Ovary (tissue), 7 donors: ENCODE measurements at regions not wholly inside any gene's neighbourhood (a gene's known extent, or its start where the extent isn't known, plus 50 kb on each side); places are given as distances from the start of the nearest gene placed in this dataset.

Experiments used
- DNase-seq, 5 donors: peaks; one replicate each; pipeline ENCODE4 v3.0.0-alpha.2; 2019 to 2020
- H3K27ac ChIP-seq, 2 donors: fragments of 200-600 bp; one replicate each; pipeline versions ENCODE4 v1.5.1 to v1.8.0; 2019 to 2022
- H3K27me3 ChIP-seq: fragments of 200-600 bp; one replicate; pipeline ENCODE4 v1.8.0; 2022
- H3K36me3 ChIP-seq: fragments of 200-600 bp; sonication (generic); one replicate; pipeline ENCODE4 v1.5.1; 2019
- H3K4me1 ChIP-seq: one replicate; pipeline ENCODE4 v1.8.1; 2013; ENCODE audit warnings: mild to moderate bottlenecking, moderate library complexity; ENCODE audit not compliant: insufficient read depth
- H3K4me3 ChIP-seq: fragments of 200-600 bp; sonication (generic); one replicate; pipeline ENCODE4 v1.5.1; 2017
- H3K9me3 ChIP-seq, 2 donors: fragments of 200-600 bp in 1 of 2; sonication (generic) in 1 of 2; one replicate each; pipeline versions ENCODE4 v1.5.1 to v1.8.1; 2013 to 2019; ENCODE audit warnings: mild to moderate bottlenecking in 1 of 2, moderate library complexity in 1 of 2
- EP300 ChIP-seq: sonication (generic); formaldehyde crosslinking; IDR thresholded peaks from one replicate; pipeline ENCODE4 v1.6.1; 2017; ENCODE audit warnings: antibody characterized with exemption
- POLR2A ChIP-seq: fragments of 450-650 bp; IDR thresholded peaks from one replicate; pipeline ENCODE4 v1.6.1; 2017; ENCODE audit warnings: antibody characterized with exemption, mild to moderate bottlenecking, moderate library complexity
- WGBS, 3 donors: extraction: QIAGEN DNeasy Blood & Tissue Kit in 1 of 3; methylation state at CpG; one replicate each; pipeline versions ENCODE4 v1.1.5 to v1.1.7; 2013 to 2017; 5-methylcytosine and 5-hydroxymethylcytosine counted together
- intact Hi-C, 4 donors: fragments of 100-400 bp; cut with DNase I; formaldehyde crosslinking; loops; one replicate each; pipeline versions ENCODE4 v1.11.0 to v1.15.1; 2022 to 2023
- TF ChIP-seq, protein P1 (sequence below), 3 donors: fragments of 450-650 bp in 2 of 3; fragments of 200-600 bp in 1 of 3; IDR thresholded peaks; one replicate each; pipeline versions ENCODE4 v1.5.1 to v1.8.0; 2016 to 2022; ENCODE audit warnings: antibody characterized with exemption in 3 of 3, mild to moderate bottlenecking in 1 of 3
- donor health status: DM: no; HTN: no; CAD: no; lungs with moderate emphysema.
- donor health status: DM: no; HTN: no; CAD: no.
- donor health status: Bipolar disorder and iron deficiency.
- donor health status: DM: no; HTN: no; CAD: no.
- donor health status: DM: yes; HTN: yes; CAD: no.

- Histone ChIP-seq H3K27ac (no peak overlapping the region), H3K27me3 (no peaks in the 10 kb centered on the region), H3K36me3 (no peaks in the 10 kb centered on the region), H3K4me3 (no peak overlapping the region), H3K4me1 (no peaks in the 10 kb centered on the region), H3K9me3 (no peaks in the 10 kb centered on the region)
- intact Hi-C loops = no loop called here
- TF ChIP-seq, protein P1, sequence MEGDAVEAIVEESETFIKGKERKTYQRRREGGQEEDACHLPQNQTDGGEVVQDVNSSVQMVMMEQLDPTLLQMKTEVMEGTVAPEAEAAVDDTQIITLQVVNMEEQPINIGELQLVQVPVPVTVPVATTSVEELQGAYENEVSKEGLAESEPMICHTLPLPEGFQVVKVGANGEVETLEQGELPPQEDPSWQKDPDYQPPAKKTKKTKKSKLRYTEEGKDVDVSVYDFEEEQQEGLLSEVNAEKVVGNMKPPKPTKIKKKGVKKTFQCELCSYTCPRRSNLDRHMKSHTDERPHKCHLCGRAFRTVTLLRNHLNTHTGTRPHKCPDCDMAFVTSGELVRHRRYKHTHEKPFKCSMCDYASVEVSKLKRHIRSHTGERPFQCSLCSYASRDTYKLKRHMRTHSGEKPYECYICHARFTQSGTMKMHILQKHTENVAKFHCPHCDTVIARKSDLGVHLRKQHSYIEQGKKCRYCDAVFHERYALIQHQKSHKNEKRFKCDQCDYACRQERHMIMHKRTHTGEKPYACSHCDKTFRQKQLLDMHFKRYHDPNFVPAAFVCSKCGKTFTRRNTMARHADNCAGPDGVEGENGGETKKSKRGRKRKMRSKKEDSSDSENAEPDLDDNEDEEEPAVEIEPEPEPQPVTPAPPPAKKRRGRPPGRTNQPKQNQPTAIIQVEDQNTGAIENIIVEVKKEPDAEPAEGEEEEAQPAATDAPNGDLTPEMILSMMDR (IDR thresholded peaks at IDR 0.05) = no peak
- TF ChIP-seq POLR2A (no peak), EP300 (no peak)
- WGBS, 3 donors = 63 to 75% (median 64%) methylated on average over 2 of the region's 2 CpGs
- no peak for DNase-seq
Observed at GRCh38 chr17:14733376-14733775, 432.5 kb downstream of the HS3ST3B1 start.

DNA sequence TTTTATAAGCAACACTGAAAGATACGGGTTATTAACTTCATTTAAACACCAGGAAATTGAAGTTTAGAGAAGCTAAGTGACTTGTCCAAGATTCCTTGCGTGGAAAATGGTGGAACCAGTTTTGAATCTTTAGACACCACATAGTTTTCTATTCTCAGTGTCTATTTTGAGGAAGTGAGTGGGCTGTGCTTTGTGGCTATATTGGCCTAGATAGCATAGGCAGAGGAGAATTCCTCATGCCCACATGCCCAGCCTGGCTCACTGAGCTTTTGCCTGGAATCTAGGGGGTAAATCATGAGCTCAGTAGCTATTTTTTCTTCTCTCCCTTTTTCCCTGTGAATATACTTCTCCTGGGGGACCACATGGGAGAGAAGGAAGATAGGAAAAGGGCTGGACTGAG is 431.3 kb downstream of the HS3ST3B1 start:
- no peak for DNase-seq
- H3K36me3 ChIP-seq = no peaks in the 10 kb centered on the region
- no peaks in the 10 kb centered on the region for H3K4me1 ChIP-seq
- no peak overlapping the region for H3K4me3 ChIP-seq
- intact Hi-C loops = no loop called here
- 65 to 73% (median 68%) methylated on average over 2 of the region's 2 CpGs for WGBS, 3 donors
- TF ChIP-seq EP300 = no peak
- TF ChIP-seq, protein P1 (IDR thresholded peaks at IDR 0.05) = no peak
- TF ChIP-seq POLR2A = no peak
- H3K27me3 ChIP-seq = no peaks in the 10 kb centered on the region
- H3K27ac ChIP-seq = no peak overlapping the region
- no peaks in the 10 kb centered on the region for H3K9me3 ChIP-seq

DNA sequence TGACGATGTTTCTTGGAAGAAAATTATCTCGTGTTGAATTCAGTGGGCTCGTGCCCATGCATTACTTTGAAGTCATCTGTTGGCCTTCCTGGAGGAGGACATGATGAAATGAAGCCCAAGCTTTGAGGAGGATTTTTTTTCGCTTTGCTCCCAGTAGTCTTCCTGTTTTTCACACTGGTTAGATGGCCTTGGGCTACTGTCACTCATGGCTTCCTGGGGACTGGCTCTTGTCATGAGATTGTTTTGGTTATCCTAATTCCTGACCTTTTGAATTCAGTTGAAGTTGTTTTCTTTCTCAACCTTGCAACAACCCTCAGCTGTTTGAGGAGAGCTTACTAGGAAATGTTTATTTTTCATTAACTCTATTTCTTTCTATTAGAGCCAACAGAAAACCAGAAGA is 430.7 kb downstream of the HS3ST3B1 start:
- Histone ChIP-seq H3K27me3 (no peaks in the 10 kb centered on the region), H3K4me1 (no peaks in the 10 kb centered on the region), H3K9me3 (no peaks in the 10 kb centered on the region), H3K4me3 (no peak overlapping the region), H3K36me3 (no peaks in the 10 kb centered on the region), H3K27ac (no peak overlapping the region)
- TF ChIP-seq, protein P1 (IDR thresholded peaks at IDR 0.05) = no peak
- no peak for TF ChIP-seq EP300
- TF ChIP-seq POLR2A = no peak
- no peak for DNase-seq
- intact Hi-C loops = no loop called here
- WGBS, 3 donors = 16 to 62% (median 19%) methylated on average over 4 of the region's 4 CpGs

DNA sequence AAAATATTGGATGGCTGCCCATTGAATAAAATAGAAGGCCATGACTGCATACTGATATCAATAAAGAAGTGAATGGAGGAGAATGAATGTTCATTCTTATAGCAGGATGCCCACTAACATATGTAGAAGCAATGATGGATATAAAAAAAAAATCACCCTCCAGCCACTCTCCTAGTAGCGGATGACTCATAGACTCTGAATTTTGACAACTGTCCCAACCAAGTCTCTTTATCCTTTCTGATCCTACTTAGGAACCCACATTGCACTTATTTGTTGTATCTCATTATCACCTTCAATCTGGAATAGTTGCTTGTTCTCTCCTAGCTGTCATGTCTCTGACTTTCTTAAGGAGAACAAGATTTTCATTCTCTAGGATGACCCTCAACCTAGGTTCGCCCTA is 429.9 kb downstream of the HS3ST3B1 start:
- H3K36me3 ChIP-seq = no peaks in the 10 kb centered on the region
- no peak for DNase-seq
- H3K27ac ChIP-seq = no peak overlapping the region
- TF ChIP-seq, protein P1 (IDR thresholded peaks at IDR 0.05) = no peak
- TF ChIP-seq POLR2A (no peak), EP300 (no peak)
- no peaks in the 10 kb centered on the region for H3K4me1 ChIP-seq
- H3K9me3 ChIP-seq = no peaks in the 10 kb centered on the region
- no peaks in the 10 kb centered on the region for H3K27me3 ChIP-seq
- intact Hi-C loops = no loop called here
- H3K4me3 ChIP-seq = no peak overlapping the region
- WGBS, 3 donors = 88 to 94% (median 92%) methylated on average over 2 of the region's 2 CpGs

DNA sequence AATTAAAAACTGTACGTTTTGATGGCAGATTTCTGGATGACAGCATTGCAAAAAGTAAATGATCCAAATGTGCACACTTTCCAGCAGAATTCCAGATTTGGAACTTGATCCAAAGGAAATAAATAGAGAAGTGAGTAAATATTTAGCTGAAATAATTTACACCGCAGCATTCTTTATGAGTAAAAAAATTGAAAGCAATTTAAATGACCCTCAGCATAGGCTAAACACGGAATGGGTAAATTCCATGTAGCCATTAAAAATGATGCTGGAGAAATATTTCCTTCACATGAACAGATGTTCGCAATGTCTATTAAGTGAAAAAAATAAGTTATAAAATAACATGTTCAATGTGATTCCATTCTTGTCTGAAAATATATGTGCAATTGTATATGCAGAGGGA is 424.8 kb downstream of the HS3ST3B1 start:
- no peaks in the 10 kb centered on the region for H3K9me3 ChIP-seq
- H3K27ac ChIP-seq = no peak overlapping the region
- 14 to 43% (median 15%) methylated on average over 4 of the region's 4 CpGs for WGBS, 3 donors
- H3K4me3 ChIP-seq = no peak overlapping the region
- H3K36me3 ChIP-seq = no peaks in the 10 kb centered on the region
- DNase-seq = no peak
- no peaks in the 10 kb centered on the region for H3K4me1 ChIP-seq
- H3K27me3 ChIP-seq = no peaks in the 10 kb centered on the region
- TF ChIP-seq POLR2A (no peak), EP300 (no peak)
- TF ChIP-seq, protein P1 (IDR thresholded peaks at IDR 0.05) = no peak
- intact Hi-C loops = no loop called here
